ENCODE measurements at regions not wholly inside any gene's neighbourhood (a gene's known extent, or its start where the extent isn't known, plus 50 kb on each side); places are given as distances from the start of the nearest gene placed in this dataset.

DNA sequence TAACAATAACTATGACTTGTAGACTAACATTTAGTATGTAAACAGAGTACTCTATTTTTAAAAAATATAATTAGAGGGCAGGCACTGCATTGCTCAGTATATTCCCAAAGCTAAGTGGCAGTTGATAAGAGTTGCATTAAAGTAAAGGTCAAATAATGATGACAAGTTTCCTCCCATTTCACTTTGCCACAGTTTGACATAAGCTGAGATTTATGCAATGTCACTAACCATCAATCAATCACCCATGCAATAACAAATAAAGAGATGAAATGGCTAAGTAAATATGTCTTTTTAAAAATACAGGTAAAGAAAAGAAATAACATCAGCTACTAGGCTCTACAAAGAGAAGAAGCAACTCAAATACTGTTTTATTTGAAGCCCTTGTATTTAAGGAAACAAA is 673.4 kb downstream of the PCDH18 start:
- Histone ChIP-seq H3K4me2 (no peak overlapping the region), H3K4me1 (replicated peaks; ENCODE audit: insufficient read depth) (no peaks in the 10 kb centered on the region), H4K20me1 (ENCODE audit: insufficient read depth) (no peaks in the 10 kb centered on the region), H3K79me2 (ENCODE audit: low read depth) (no peaks in the 10 kb centered on the region), H3K9me3 (ENCODE audit: insufficient read depth, low read depth) (no peaks in the 10 kb centered on the region), H3K4me3 (no peak overlapping the region), H3K27ac (no peak overlapping the region), H3K27me3 (ENCODE audit: insufficient read depth, low read depth) (no peaks in the 10 kb centered on the region), H3K36me3 (ENCODE audit: low read depth) (no peaks in the 10 kb centered on the region), H3K9me2 (ENCODE audit: insufficient read depth) (no peaks in the 10 kb centered on the region), H2AFZ (no peak overlapping the region), H3F3A (ENCODE audit: insufficient read depth, low read depth) (no peaks in the 10 kb centered on the region)
- no peak for DNase-seq
- no peak for TF ChIP-seq EZH2 (IDR thresholded peaks at IDR 0.05; ENCODE audit: low read depth)
- TF ChIP-seq CTCF (conservative IDR thresholded peaks at IDR 0.05): no peak
- intact Hi-C loops (cut with micrococcal nuclease; ENCODE audit: unreplicated experiment): no loop called here
- POLR2A ChIA-PET (ENCODE audit: unreplicated experiment): no interaction called here
- CTCF ChIA-PET: no interaction called here
- BruUV-seq (replicated peaks): no TSS peak

- no peaks in the 10 kb centered on the region for H4K20me1 ChIP-seq (ENCODE audit: insufficient read depth)
- no peak for TF ChIP-seq EZH2 (IDR thresholded peaks at IDR 0.05; ENCODE audit: low read depth)
- TF ChIP-seq CTCF (conservative IDR thresholded peaks at IDR 0.05): no peak
- H3K9me3 ChIP-seq (ENCODE audit: insufficient read depth, low read depth): no peaks in the 10 kb centered on the region
- no peaks in the 10 kb centered on the region for H3K9me2 ChIP-seq (ENCODE audit: insufficient read depth)
- CTCF ChIA-PET: no interaction called here
- H3K4me1 ChIP-seq (replicated peaks; ENCODE audit: insufficient read depth): no peaks in the 10 kb centered on the region
- POLR2A ChIA-PET (ENCODE audit: unreplicated experiment): no interaction called here
- no peaks in the 10 kb centered on the region for H3K79me2 ChIP-seq (ENCODE audit: low read depth)
- H2AFZ ChIP-seq: no peak overlapping the region
- H3K4me3 ChIP-seq: no peak overlapping the region
- H3K27me3 ChIP-seq (ENCODE audit: insufficient read depth, low read depth): no peaks in the 10 kb centered on the region
- H3K27ac ChIP-seq: no peak overlapping the region
- no peak for DNase-seq
- no peak overlapping the region for H3K4me2 ChIP-seq
- BruUV-seq (replicated peaks): no TSS peak
- no peaks in the 10 kb centered on the region for H3F3A ChIP-seq (ENCODE audit: insufficient read depth, low read depth)
- no peaks in the 10 kb centered on the region for H3K36me3 ChIP-seq (ENCODE audit: low read depth)
- intact Hi-C loops (cut with micrococcal nuclease; ENCODE audit: unreplicated experiment): no loop called here
These were observed 676.4 kb downstream of the PCDH18 start for GRCh38 chr4:136855886-136856285.

- no peaks in the 10 kb centered on the region for H3K9me2 ChIP-seq (ENCODE audit: insufficient read depth)
- ChIA-PET POLR2A (ENCODE audit: unreplicated experiment) (no interaction called here), CTCF (no interaction called here)
- H3K36me3 ChIP-seq (ENCODE audit: low read depth): no peaks in the 10 kb centered on the region
- no peaks in the 10 kb centered on the region for H4K20me1 ChIP-seq (ENCODE audit: insufficient read depth)
- H3K79me2 ChIP-seq (ENCODE audit: low read depth): no peaks in the 10 kb centered on the region
- no peaks in the 10 kb centered on the region for H3K9me3 ChIP-seq (ENCODE audit: insufficient read depth, low read depth)
- no peak for TF ChIP-seq CTCF (conservative IDR thresholded peaks at IDR 0.05)
- H3K27ac ChIP-seq: no peak overlapping the region
- no peak for DNase-seq
- H3K4me1 ChIP-seq (replicated peaks; ENCODE audit: insufficient read depth): no peaks in the 10 kb centered on the region
- no peak overlapping the region for H3K4me2 ChIP-seq
- no peak overlapping the region for H2AFZ ChIP-seq
- no TSS peak for BruUV-seq (replicated peaks)
- H3K27me3 ChIP-seq (ENCODE audit: insufficient read depth, low read depth): no peaks in the 10 kb centered on the region
- H3K4me3 ChIP-seq: no peak overlapping the region
- no peaks in the 10 kb centered on the region for H3F3A ChIP-seq (ENCODE audit: insufficient read depth, low read depth)
- intact Hi-C loops (cut with micrococcal nuclease; ENCODE audit: unreplicated experiment): no loop called here
These were observed 681.8 kb downstream of the PCDH18 start for GRCh38 chr4:136850446-136850845.

Measured in PC-9 (cell line).